GM18507 (cell line): ENCODE measurements at regions not wholly inside any gene's neighbourhood (a gene's known extent, or its start where the extent isn't known, plus 50 kb on each side); places are given as distances from the start of the nearest gene placed in this dataset.
"Not testable (repeated sequence)": the region's sequence is repeated elsewhere in the genome, so short reads cannot be mapped to it uniquely, and the experiment has no call there.

Experiments
- DNase-seq: peaks from one replicate; pipeline ENCODE4 v3.0.0; 2011; ENCODE audit warnings: low read depth; ENCODE audit not compliant: insufficient read length; ENCODE audit errors: extremely low spot score
- FAIRE-seq: peaks from 2 replicates; lab custom pipeline; 2011; peaks lifted over from hg19 to GRCh38; lab: Jason Lieb, UNC

DNA sequence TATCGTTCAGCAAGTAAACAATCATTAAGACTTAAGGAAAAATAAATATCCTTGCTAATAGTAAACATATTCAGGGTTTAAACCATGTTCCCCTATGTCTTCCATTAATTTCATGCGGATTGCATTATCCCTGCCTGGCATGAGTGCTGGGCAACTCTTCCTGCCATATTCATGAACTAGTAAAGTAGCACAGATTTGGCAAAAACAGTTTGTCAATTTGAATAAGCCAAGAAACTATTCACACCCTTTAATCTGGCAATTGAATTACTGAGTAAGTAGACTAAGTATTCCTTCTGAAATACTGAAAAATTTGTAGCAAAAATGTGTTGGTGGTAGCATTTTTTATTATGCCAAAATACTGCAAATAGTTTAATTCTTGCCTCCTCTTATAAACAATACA is 512.0 kb downstream of the NLGN4X start:
- FAIRE-seq (no peak), DNase-seq (no peak)

DNA sequence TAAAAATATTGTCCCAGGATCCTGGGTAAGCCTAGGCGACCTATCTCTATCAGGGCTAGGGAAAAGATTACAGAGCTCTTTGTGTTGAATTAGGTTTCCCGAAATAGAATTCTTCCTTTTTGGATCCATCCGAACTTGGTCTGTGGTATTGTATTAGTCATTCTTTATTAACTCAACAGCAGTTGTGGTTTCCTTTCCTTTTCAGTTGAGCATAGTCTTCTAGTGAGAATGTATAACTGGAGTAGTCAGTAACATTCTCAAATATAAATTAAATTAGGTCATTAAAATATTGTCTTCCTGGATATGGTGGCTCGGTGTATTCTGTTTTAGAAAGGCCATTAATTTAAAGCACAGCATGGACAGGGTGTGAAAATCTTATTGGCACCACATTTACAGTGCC is 520.4 kb downstream of the NLGN4X start:
- DNase-seq (no peak), FAIRE-seq (no peak)

- DNase-seq (no peak), FAIRE-seq (no peak)
These were observed 525.8 kb downstream of the NLGN4X start for GRCh38 chrX:5702890-5703289.

- DNase-seq, result no peak
- FAIRE-seq, result no peak
These were observed 532.7 kb downstream of the NLGN4X start for GRCh38 chrX:5695971-5696370.

- DNase-seq (no peak), FAIRE-seq (no peak)
These were observed 544.7 kb downstream of the NLGN4X start for GRCh38 chrX:5683996-5684395.

DNA sequence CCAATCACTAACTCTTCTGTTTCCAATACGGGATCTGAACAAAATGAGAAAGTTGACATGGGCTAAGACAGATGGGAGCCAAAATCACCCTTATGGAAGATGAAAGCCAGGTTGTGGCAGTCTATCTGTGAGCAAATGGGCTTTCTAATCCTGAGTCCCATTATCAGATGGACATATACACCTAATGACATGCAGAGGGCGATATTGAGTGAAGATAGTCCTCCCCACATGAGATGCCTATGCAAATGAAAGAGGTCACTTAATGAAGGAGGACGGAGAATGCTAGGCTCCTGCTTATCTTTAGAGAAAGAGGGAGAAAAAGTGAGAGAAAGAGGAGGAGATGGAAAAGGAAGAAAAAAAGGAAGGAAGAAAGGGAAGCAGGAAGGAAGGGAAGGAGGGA is 547.5 kb downstream of the NLGN4X start:
- no peak for FAIRE-seq
- no peak for DNase-seq

DNA sequence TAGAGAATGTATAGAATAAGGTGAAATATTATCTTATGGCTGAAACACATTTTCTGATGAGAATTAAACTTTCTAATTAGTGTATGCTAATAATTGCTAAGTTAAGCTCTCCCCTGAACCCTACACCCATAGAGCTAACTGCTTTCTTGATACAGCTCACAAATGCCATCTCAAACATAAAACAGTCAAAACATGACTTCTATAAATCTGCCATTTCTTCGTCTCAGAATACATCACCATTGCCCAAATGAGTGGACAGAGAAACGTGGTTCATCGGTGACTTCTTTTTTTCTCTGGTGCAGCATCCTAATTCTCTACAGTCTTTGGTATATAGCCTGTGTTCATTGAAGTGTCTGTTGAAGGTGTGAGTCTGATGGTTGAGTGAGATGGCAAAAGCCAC is 554.6 kb downstream of the NLGN4X start:
- FAIRE-seq, result no peak
- DNase-seq, result no peak

DNA sequence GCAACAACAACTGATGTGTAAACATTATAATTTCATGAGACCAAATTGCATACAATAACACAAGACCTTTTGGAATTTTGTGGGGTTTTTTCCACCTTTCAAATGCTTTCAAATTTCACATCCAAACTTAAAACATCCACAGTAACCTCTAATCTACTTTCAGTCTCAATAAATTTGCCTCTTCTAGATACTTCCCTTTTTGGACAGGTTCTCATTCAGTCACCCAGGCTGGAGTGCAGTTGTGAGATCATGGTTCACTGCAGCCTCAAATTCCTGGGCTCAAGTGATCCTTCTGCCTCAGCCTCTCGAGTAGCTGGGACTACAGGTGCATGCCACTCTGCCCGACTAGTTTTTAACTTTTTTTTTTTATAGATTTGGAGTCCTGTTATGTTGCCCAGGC is 556.6 kb downstream of the NLGN4X start:
- no peak for FAIRE-seq
- DNase-seq, result no peak

GRCh38 chrX:5666689-5667088 is 562.0 kb downstream of the NLGN4X start:
- not testable (repeated sequence) for DNase-seq, FAIRE-seq

- no peak for FAIRE-seq
These were observed 572.1 kb downstream of the NLGN4X start for GRCh38 chrX:5656544-5656943.

DNA sequence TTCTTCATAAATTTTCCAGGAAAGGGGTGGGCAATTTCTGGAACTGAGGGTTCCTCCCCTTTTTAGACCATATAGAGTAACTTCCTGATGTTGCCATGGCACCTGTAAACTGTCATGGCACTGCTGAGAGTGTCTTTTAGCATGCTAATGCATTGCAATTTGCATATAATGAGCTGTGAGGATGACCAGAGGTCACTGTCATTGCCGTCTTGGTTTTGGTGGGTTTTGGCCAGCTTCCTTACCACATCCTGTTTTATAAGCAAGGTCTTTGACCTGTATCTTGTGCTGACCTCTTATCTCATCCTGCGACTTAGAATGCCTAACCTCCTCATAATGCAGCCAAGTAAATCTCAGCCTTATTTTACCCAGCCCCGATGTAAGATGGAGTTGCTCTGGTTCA is 577.8 kb downstream of the NLGN4X start:
- FAIRE-seq (peak; percentile 91), DNase-seq (no peak)

More at GRCh38 chrX:5656544-5656943, 572.1 kb downstream of the NLGN4X start:
- DNase-seq, result no peak

GRCh38 chrX:5648941-5649568 is 579.6 kb downstream of the NLGN4X start:
- DNase-seq (no peak), FAIRE-seq (no peak)

DNA sequence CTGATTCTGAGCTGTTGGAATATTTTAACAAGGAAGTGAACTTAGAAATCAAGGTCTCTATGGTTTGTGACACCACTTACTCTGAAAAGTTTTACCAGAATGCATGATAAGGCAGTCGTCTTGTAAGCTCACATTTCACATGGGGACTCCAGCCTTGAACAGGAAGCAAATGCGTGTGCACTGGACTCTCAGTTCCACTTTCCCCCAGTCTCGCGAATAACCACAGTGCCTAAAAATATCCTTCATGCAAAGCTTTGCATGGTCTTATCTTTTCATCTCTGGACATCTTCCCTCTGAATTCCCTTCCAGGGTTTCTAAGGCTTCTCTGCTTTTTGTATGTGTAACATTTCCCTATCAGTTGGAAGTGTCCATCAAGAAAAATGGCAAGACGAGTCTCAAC is 581.8 kb downstream of the NLGN4X start:
- FAIRE-seq (peak; percentile 96), DNase-seq (peak; percentile 9)

GRCh38 chrX:5644776-5645175 is 583.9 kb downstream of the NLGN4X start:
- FAIRE-seq (no peak), DNase-seq (no peak)

DNA sequence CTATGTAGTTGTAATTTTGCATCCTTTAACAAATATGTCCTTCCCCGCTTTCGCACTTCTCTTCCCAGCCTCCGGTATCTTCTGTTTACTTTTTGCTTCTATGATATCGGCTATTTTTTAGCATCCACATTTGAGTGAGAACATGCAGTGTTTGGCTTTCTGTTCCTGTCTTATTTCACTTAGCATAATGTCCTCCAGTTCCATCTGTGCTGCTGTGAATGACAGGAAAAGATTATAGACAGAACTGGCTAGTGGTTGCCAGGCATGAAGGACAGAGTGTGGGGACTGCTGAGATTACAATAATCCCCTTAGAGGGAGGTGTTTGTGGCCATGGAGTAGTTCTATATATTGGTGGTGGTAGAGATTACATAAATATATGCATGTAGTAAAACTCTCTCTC is 588.6 kb downstream of the NLGN4X start:
- DNase-seq (no peak), FAIRE-seq (no peak)

GRCh38 chrX:5638572-5638971 is 590.1 kb downstream of the NLGN4X start:
- no peak for FAIRE-seq

GRCh38 chrX:5632887-5633286 is 595.8 kb downstream of the NLGN4X start:
- no peak for FAIRE-seq
- DNase-seq, result no peak

More at GRCh38 chrX:5638572-5638971, 590.1 kb downstream of the NLGN4X start:
- no peak for DNase-seq

DNA sequence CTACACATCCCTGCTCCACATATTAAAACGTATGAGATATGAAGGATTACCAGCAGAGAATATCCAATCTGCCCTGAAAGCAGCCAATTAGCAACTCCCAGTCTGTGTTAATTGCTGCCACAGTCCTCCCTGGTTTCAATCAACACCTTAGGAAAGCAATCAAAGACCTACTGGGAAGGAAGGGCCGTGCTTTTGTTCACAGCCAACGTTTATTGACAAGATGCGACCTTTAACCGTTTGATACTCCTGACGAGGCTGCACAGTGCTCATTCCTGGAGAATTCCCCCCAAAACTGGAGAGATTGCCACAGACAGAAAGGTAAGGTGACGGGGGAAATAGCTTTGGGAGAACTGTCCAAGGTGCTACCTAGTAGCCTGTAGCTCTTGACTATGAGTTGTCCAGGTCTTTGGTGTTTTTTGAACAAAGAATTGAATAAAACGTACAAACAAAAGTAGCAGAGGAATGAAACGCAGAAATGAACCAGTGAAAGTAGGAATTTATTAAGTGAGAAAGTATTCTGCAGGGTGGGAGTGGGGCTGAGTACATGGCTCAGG is 596.5 kb downstream of the NLGN4X start:
- no peak for DNase-seq
- FAIRE-seq, result no peak

DNA sequence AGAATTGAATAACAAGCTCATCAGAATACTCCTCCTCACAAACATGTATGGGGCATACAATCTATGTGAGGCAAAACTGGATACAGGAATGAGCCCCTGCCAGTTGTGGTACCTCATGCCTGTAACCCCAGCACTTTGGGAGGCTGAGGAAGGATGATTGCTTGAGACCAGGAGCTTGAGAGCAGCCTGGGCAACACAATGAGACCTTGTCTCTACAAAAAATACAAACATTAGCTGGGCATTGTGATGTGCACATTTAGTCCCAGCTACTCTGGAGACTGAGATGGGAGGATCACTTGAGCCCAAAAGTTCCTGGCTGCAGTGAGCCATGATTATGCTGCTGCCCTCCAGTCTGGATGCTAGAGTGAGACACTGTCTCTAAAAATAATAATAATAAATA is 611.0 kb downstream of the NLGN4X start:
- DNase-seq, result no peak
- FAIRE-seq, result no peak

- DNase-seq, result no peak
- FAIRE-seq, result no peak
These were observed 633.1 kb downstream of the NLGN4X start for GRCh38 chrX:5595570-5595969.

DNA sequence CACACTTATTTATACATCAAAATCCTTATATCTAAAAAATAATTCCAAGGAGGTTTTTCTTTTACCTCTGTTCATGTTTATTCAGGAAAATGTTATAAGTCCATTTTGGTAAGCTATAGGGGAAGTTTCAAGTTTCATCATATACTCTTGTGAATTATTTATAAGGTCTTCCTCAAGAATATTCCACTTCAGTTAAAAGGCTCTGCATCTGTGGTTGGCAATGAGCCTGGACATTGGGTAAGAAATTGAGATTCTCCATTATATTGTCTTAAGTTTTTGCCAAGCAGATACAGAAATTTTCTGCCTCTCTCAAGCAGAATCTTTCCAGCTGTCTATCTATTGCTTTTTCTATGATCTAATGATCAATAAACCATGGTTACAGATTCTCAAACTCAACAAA is 641.9 kb downstream of the NLGN4X start:
- no peak for FAIRE-seq
- DNase-seq, result no peak

GRCh38 chrX:5575407-5575806 is 653.3 kb downstream of the NLGN4X start:
- FAIRE-seq (no peak), DNase-seq (no peak)
